PC-3 (cell line): ENCODE measurements at regions not wholly inside any gene's neighbourhood (a gene's known extent, or its start where the extent isn't known, plus 50 kb on each side); places are given as distances from the start of the nearest gene placed in this dataset.

Experiments used
- ATAC-seq: fragments of 200-7000 bp; cut with Tn5 transposase; 2 replicates; pipeline ENCODE4 v1.9.1; 2020; ENCODE audit warnings: mild to moderate bottlenecking, moderate library complexity
- BruUV-seq: library from RNA; stranded (reverse); fragments of 400-500 nt; replicated peaks from 2 replicates; lab custom pipeline; 2021; lab: Mats Ljungman, UMichigan
- CTCF ChIA-PET: fragments of 300-600 bp; sonication (Branson Sonifier 250); formaldehyde crosslinking; loops from one replicate; lab custom pipeline; 2022; ENCODE audit warnings: antibody characterized with exemption; lab: Charles Lee
- POLR2A ChIA-PET: fragments of 300-600 bp; sonication (Branson Sonifier 250); formaldehyde crosslinking; loops from one replicate; lab custom pipeline; 2022; ENCODE audit warnings: antibody characterized with exemption; ENCODE audit not compliant: unreplicated experiment; lab: Charles Lee
- DNase-seq: peaks from one replicate; pipeline ENCODE4 v3.0.0-alpha.2; 2015
- H2AFZ ChIP-seq: fragments of 300-600 bp; sonication (generic); 2 replicates; pipeline ENCODE4 v1.6.0; 2016; ENCODE audit warnings: antibody characterized with exemption, low read length
- H3F3A ChIP-seq: fragments of 300-600 bp; sonication (generic); one replicate; pipeline ENCODE4 v1.6.0; 2017; ENCODE audit warnings: antibody characterized with exemption, low read length, control low read depth, mild to moderate bottlenecking; ENCODE audit not compliant: unreplicated experiment
- H3K27ac ChIP-seq: fragments of 300-600 bp; sonication (generic); 2 replicates; pipeline ENCODE4 v1.5.1; 2016; ENCODE audit warnings: mild to moderate bottlenecking, low read length
- H3K27me3 ChIP-seq: fragments of 300-600 bp; sonication (generic); 2 replicates; pipeline ENCODE4 v1.6.1; 2016; ENCODE audit warnings: low read length, mixed read lengths
- H3K36me3 ChIP-seq: fragments of 300-600 bp; sonication (generic); 2 replicates; pipeline ENCODE4 v1.6.1; 2016; ENCODE audit warnings: low read depth, mixed run types, low read length, mixed read lengths
- H3K4me1 ChIP-seq: fragments of 300-600 bp; sonication (generic); 2 replicates; pipeline ENCODE4 v1.5.1; 2016; ENCODE audit warnings: low read length; ENCODE audit not compliant: insufficient read depth
- H3K4me2 ChIP-seq: fragments of 300-600 bp; sonication (generic); 2 replicates; pipeline ENCODE4 v1.6.0; 2016; ENCODE audit warnings: low read length
- H3K4me3 ChIP-seq: fragments of 300-600 bp; sonication (generic); 2 replicates; pipeline ENCODE4 v1.5.1; 2016; ENCODE audit warnings: mild to moderate bottlenecking, low read length, mixed read lengths
- H3K79me2 ChIP-seq: fragments of 300-600 bp; sonication (generic); 2 replicates; pipeline ENCODE4 v1.6.1; 2017; ENCODE audit warnings: low read length, mixed read lengths
- H3K9ac ChIP-seq: fragments of 300-600 bp; sonication (generic); 2 replicates; pipeline ENCODE4 v1.6.0; 2016; ENCODE audit warnings: mild to moderate bottlenecking, low read length
- H3K9me2 ChIP-seq: fragments of 300-600 bp; sonication (generic); replicated peaks from 2 replicates; pipeline ENCODE4 v1.6.1; 2016; ENCODE audit warnings: mixed run types, low read length, mixed read lengths
- H3K9me3 ChIP-seq: fragments of 300-600 bp; sonication (generic); 2 replicates; pipeline ENCODE4 v1.6.1; 2016; ENCODE audit warnings: low read length, mixed read lengths
- H4K20me1 ChIP-seq: fragments of 300-600 bp; sonication (generic); 2 replicates; pipeline ENCODE4 v1.6.1; 2016; ENCODE audit warnings: low read length, mixed read lengths
- CTCF ChIP-seq: fragments of 300-600 bp; sonication (generic); conservative IDR thresholded peaks from 2 replicates; pipeline ENCODE4 v1.5.1; 2017; ENCODE audit warnings: antibody characterized with exemption, low read depth, mild to moderate bottlenecking, low read length
- EZH2 ChIP-seq: fragments of 300-600 bp; sonication (generic); IDR thresholded peaks from one replicate; pipeline ENCODE4 v1.6.1; 2017; ENCODE audit warnings: antibody characterized with exemption, mild to moderate bottlenecking, low read length; ENCODE audit not compliant: unreplicated experiment
- EZH2phosphoT487 ChIP-seq: fragments of 300-600 bp; sonication (generic); IDR thresholded peaks from 2 replicates; pipeline ENCODE4 v1.6.1; 2018; ENCODE audit warnings: mild to moderate bottlenecking, antibody characterized with exemption, low read length, borderline replicate concordance
- intact Hi-C: fragments of 100-400 bp; cut with micrococcal nuclease; formaldehyde crosslinking; loops from 2 replicates; pipeline ENCODE4 v1.9.0; 2023

- H2AFZ ChIP-seq: no peak overlapping the region
- no TSS peak for BruUV-seq
- no peak for ATAC-seq
- no peaks in the 10 kb centered on the region for H3K4me1 ChIP-seq
- H4K20me1 ChIP-seq: no peaks in the 10 kb centered on the region
- no peak overlapping the region for H3K9ac ChIP-seq
- H3K9me3 ChIP-seq: no peaks in the 10 kb centered on the region
- ChIA-PET CTCF (no interaction called here), POLR2A (no interaction called here)
- no peaks in the 10 kb centered on the region for H3K36me3 ChIP-seq
- H3K27ac ChIP-seq: no peak overlapping the region
- H3K4me2 ChIP-seq: no peak overlapping the region
- no peaks in the 10 kb centered on the region for H3F3A ChIP-seq
- peaks cover 66% of the 10 kb centered on the region for H3K27me3 ChIP-seq
- no peaks in the 10 kb centered on the region for H3K9me2 ChIP-seq
- TF ChIP-seq CTCF (no peak), EZH2 (no peak), EZH2phosphoT487 (no peak)
- intact Hi-C loops: no loop called here
- no peaks in the 10 kb centered on the region for H3K79me2 ChIP-seq
- DNase-seq: no peak
- no peak overlapping the region for H3K4me3 ChIP-seq
Measured at GRCh38 chr1:91148641-91149069, 126.8 kb upstream of the ZNF644 start.

- Histone ChIP-seq H3F3A (no peaks in the 10 kb centered on the region), H3K4me1 (no peaks in the 10 kb centered on the region), H3K27me3 (peaks cover 82% of the 10 kb centered on the region), H3K9ac (no peak overlapping the region), H3K4me2 (no peak overlapping the region), H3K79me2 (no peaks in the 10 kb centered on the region), H3K36me3 (no peaks in the 10 kb centered on the region), H3K4me3 (no peak overlapping the region), H4K20me1 (no peaks in the 10 kb centered on the region), H2AFZ (no peak overlapping the region), H3K9me2 (no peaks in the 10 kb centered on the region), H3K9me3 (no peaks in the 10 kb centered on the region), H3K27ac (no peak overlapping the region)
- TF ChIP-seq CTCF (no peak), EZH2 (no peak), EZH2phosphoT487 (no peak)
- ChIA-PET POLR2A (no interaction called here), CTCF (interaction anchor here (0.9 kb wide), 1 partner anchor 24 kb away, joined by 4 read pairs; no protein-coding TSS in a partner anchor)
- ATAC-seq: no peak
- no peak for DNase-seq
- BruUV-seq: no TSS peak
- intact Hi-C loops: no loop called here
Measured at GRCh38 chr1:91141858-91142257, 120.0 kb upstream of the ZNF644 start.

- no peak for DNase-seq
- no TSS peak for BruUV-seq
- CTCF ChIA-PET: no interaction called here
- peaks cover 80% of the 10 kb centered on the region for H3K27me3 ChIP-seq
- H3K27ac ChIP-seq: no peak overlapping the region
- H4K20me1 ChIP-seq: no peaks in the 10 kb centered on the region
- no peak overlapping the region for H2AFZ ChIP-seq
- intact Hi-C loops: no loop called here
- no peaks in the 10 kb centered on the region for H3K79me2 ChIP-seq
- H3F3A ChIP-seq: no peaks in the 10 kb centered on the region
- no peak overlapping the region for H3K4me3 ChIP-seq
- POLR2A ChIA-PET: no interaction called here
- H3K9me2 ChIP-seq: no peaks in the 10 kb centered on the region
- TF ChIP-seq EZH2phosphoT487 (no peak), EZH2 (no peak), CTCF (no peak)
- no peaks in the 10 kb centered on the region for H3K9me3 ChIP-seq
- no peak overlapping the region for H3K4me2 ChIP-seq
- H3K9ac ChIP-seq: no peak overlapping the region
- no peaks in the 10 kb centered on the region for H3K4me1 ChIP-seq
- no peaks in the 10 kb centered on the region for H3K36me3 ChIP-seq
- no peak for ATAC-seq
Measured at GRCh38 chr1:91138959-91139358, 117.1 kb upstream of the ZNF644 start.
